ENCODE measurements at regions not wholly inside any gene's neighbourhood (a gene's known extent, or its start where the extent isn't known, plus 50 kb on each side); places are given as distances from the start of the nearest gene placed in this dataset.

GRCh38 chr3:5442106-5442785 lies 254.7 kb downstream of the EDEM1 start:
- Histone ChIP-seq H3K4me1 (no peaks in the 10 kb centered on the region), H3K4me3 (no peak overlapping the region), H3K36me3 (no peaks in the 10 kb centered on the region), H3K9me3 (peaks cover 0 to 4% (median 0%) of the 10 kb centered on the region in 4 donors), H3K27me3 (no peaks in the 10 kb centered on the region), H3K27ac (no peak overlapping the region)
- DNase-seq (no peak), ATAC-seq (ENCODE audit: low FRiP score in 2 of 2) (no peak)
- no peak for TF ChIP-seq EP300 (IDR thresholded peaks at IDR 0.05)
- no peak for TF ChIP-seq POLR2AphosphoS5 (IDR thresholded peaks at IDR 0.05)
- no peak for TF ChIP-seq CTCF (IDR thresholded peaks at IDR 0.05)
- no peak for TF ChIP-seq POLR2A (IDR thresholded peaks at IDR 0.05)
- 66 to 68% methylated on average over 4 of the region's 4 CpGs for WGBS, 2 donors

- DNase-seq = no peak
- H3K9me3 ChIP-seq = peaks cover 0 to 4% (median 0%) of the 10 kb centered on the region in 4 donors
- TF ChIP-seq POLR2A (IDR thresholded peaks at IDR 0.05) (no peak), POLR2AphosphoS5 (IDR thresholded peaks at IDR 0.05) (no peak), EP300 (IDR thresholded peaks at IDR 0.05) (no peak), CTCF (IDR thresholded peaks at IDR 0.05) (no peak)
- H3K27me3 ChIP-seq = no peaks in the 10 kb centered on the region
- H3K27ac ChIP-seq = no peak overlapping the region
- ATAC-seq (ENCODE audit: low FRiP score in 2 of 2) = no peak
- no peaks in the 10 kb centered on the region for H3K4me1 ChIP-seq
- no peak overlapping the region for H3K4me3 ChIP-seq
- no peaks in the 10 kb centered on the region for H3K36me3 ChIP-seq
Observed at GRCh38 chr3:5442786-5443138, 255.3 kb downstream of the EDEM1 start.

GRCh38 chr3:5444253-5444652 lies 256.7 kb downstream of the EDEM1 start:
- H3K4me3 ChIP-seq = no peak overlapping the region
- no peak for TF ChIP-seq POLR2AphosphoS5 (IDR thresholded peaks at IDR 0.05)
- no peak for TF ChIP-seq CTCF (IDR thresholded peaks at IDR 0.05)
- no peak for TF ChIP-seq EP300 (IDR thresholded peaks at IDR 0.05)
- TF ChIP-seq POLR2A (IDR thresholded peaks at IDR 0.05) = no peak
- H3K36me3 ChIP-seq = no peaks in the 10 kb centered on the region
- ATAC-seq (ENCODE audit: low FRiP score in 2 of 2) = no peak
- H3K9me3 ChIP-seq = peaks cover 0 to 4% (median 0%) of the 10 kb centered on the region in 4 donors
- DNase-seq = no peak
- H3K27ac ChIP-seq = no peak overlapping the region
- no peaks in the 10 kb centered on the region for H3K4me1 ChIP-seq
- H3K27me3 ChIP-seq = no peaks in the 10 kb centered on the region
- 67 to 93% methylated on average over 2 of the region's 2 CpGs for WGBS, 2 donors

- Histone ChIP-seq H3K9me3 (peaks cover 0 to 4% (median 0%) of the 10 kb centered on the region in 4 donors), H3K4me1 (no peaks in the 10 kb centered on the region), H3K27ac (no peak overlapping the region), H3K4me3 (no peak overlapping the region), H3K36me3 (no peaks in the 10 kb centered on the region), H3K27me3 (no peaks in the 10 kb centered on the region)
- no peak for ATAC-seq (ENCODE audit: low FRiP score in 2 of 2)
- WGBS, 2 donors = 80 to 84% methylated on average over 5 of the region's 5 CpGs
- DNase-seq = no peak
- TF ChIP-seq CTCF (IDR thresholded peaks at IDR 0.05) (no peak), EP300 (IDR thresholded peaks at IDR 0.05) (no peak), POLR2A (IDR thresholded peaks at IDR 0.05) (no peak), POLR2AphosphoS5 (IDR thresholded peaks at IDR 0.05) (no peak)
Observed at GRCh38 chr3:5445676-5446201, 258.2 kb downstream of the EDEM1 start.

- Histone ChIP-seq H3K27me3 (no peaks in the 10 kb centered on the region), H3K4me3 (no peak overlapping the region), H3K9me3 (peaks cover 0 to 4% (median 0%) of the 10 kb centered on the region in 4 donors), H3K36me3 (no peaks in the 10 kb centered on the region), H3K4me1 (no peaks in the 10 kb centered on the region), H3K27ac (no peak overlapping the region)
- DNase-seq (no peak), ATAC-seq (ENCODE audit: low FRiP score in 2 of 2) (no peak)
- TF ChIP-seq POLR2A (IDR thresholded peaks at IDR 0.05) (no peak), CTCF (IDR thresholded peaks at IDR 0.05) (no peak), EP300 (IDR thresholded peaks at IDR 0.05) (no peak), POLR2AphosphoS5 (IDR thresholded peaks at IDR 0.05) (no peak)
- 86 to 88% methylated on average over 5 of the region's 5 CpGs for WGBS, 2 donors
Observed at GRCh38 chr3:5448246-5448645, 260.7 kb downstream of the EDEM1 start.
